ENCODE measurements at regions not wholly inside any gene's neighbourhood (a gene's known extent, or its start where the extent isn't known, plus 50 kb on each side); places are given as distances from the start of the nearest gene placed in this dataset.

- Histone ChIP-seq H3K9me1 (ENCODE audit: insufficient read depth, low read length) (no peaks in the 10 kb centered on the region; the same call in 1 of the 2 replicates), H3K23ac (ENCODE audit: low read depth, low read length) (no peak overlapping the region), H2BK20ac (ENCODE audit: low read depth, low read length) (no peak overlapping the region), H4K91ac (ENCODE audit: insufficient read depth, low read depth, low read length) (no peak overlapping the region), H3K4me3 (ENCODE audit: insufficient read depth, low read depth, low read length) (no peak overlapping the region), H4K20me1 (ENCODE audit: insufficient read depth, low read length) (no peaks in the 10 kb centered on the region), H2AK5ac (ENCODE audit: low read depth, low read length) (no peak overlapping the region), H3K27me3 (ENCODE audit: control insufficient read depth, insufficient read depth, low read length) (peaks cover 43% of the 10 kb centered on the region), H3K56ac (ENCODE audit: extremely low read depth, insufficient read depth, low read length) (no peak overlapping the region), H4K5ac (ENCODE audit: low read depth, low read length) (no peak overlapping the region), H2AFZ (replicated peaks; ENCODE audit: low read length, poor library complexity) (no peak overlapping the region), H3K4me1 (ENCODE audit: control insufficient read depth, insufficient read depth, low read length) (no peaks in the 10 kb centered on the region), H2BK15ac (ENCODE audit: low read depth, low read length) (no peak overlapping the region), H3K9me3 (ENCODE audit: control insufficient read depth, insufficient read depth, low read length) (no peaks in the 10 kb centered on the region), H3K4ac (ENCODE audit: low read depth, low read length) (no peak overlapping the region), H3K9ac (ENCODE audit: low read depth, low read length) (no peak overlapping the region), H3K14ac (replicated peaks; ENCODE audit: low read depth, low read length) (no peak overlapping the region), H3K18ac (ENCODE audit: low read depth, low read length) (no peak overlapping the region), H3K79me1 (ENCODE audit: low read depth in 1 of 2, low read length in 2 of 2) (no peaks in the 10 kb centered on the region), H2AK9ac (replicated peaks; ENCODE audit: low read depth, low read length, poor library complexity) (no peak overlapping the region), H2BK120ac (ENCODE audit: low read depth, low read length) (no peak overlapping the region), H3K27ac (ENCODE audit: insufficient read depth, low read length) (no peak overlapping the region), H3K36me3 (ENCODE audit: control insufficient read depth, insufficient read depth, low read length) (no peaks in the 10 kb centered on the region), H4K8ac (ENCODE audit: low read depth in 2 of 2, low read length in 2 of 2) (no peak overlapping the region), H2BK5ac (ENCODE audit: low read depth, low read length, poor library complexity, severe bottlenecking) (no peak overlapping the region), H3K4me2 (ENCODE audit: low read depth, low read length) (no peak overlapping the region)
- TF ChIP-seq POLR2A (IDR thresholded peaks at IDR 0.05; ENCODE audit: low read depth, low read length): no peak
- TF ChIP-seq MAZ (IDR thresholded peaks at IDR 0.05; ENCODE audit: borderline replicate concordance, low read depth, low read length): no peak
- no peak for TF ChIP-seq RCOR1 (IDR thresholded peaks at IDR 0.05; ENCODE audit: insufficient replicate concordance, low read length)
- no peak for TF ChIP-seq CEBPB (IDR thresholded peaks at IDR 0.05; ENCODE audit: low read depth, low read length)
- TF ChIP-seq BHLHE40 (IDR thresholded peaks at IDR 0.05; ENCODE audit: low read depth, low read length): no peak
- no peak for TF ChIP-seq MXI1 (IDR thresholded peaks at IDR 0.05; ENCODE audit: borderline replicate concordance, low read depth, low read length)
- no peak for TF ChIP-seq NFE2L2 (IDR thresholded peaks at IDR 0.05; ENCODE audit: low read depth, low read length)
- no peak for TF ChIP-seq RAD21 (IDR thresholded peaks at IDR 0.05; ENCODE audit: low read length)
- no peak for TF ChIP-seq SMC3 (IDR thresholded peaks at IDR 0.05; ENCODE audit: low read depth, low read length)
- TF ChIP-seq, protein P1, sequence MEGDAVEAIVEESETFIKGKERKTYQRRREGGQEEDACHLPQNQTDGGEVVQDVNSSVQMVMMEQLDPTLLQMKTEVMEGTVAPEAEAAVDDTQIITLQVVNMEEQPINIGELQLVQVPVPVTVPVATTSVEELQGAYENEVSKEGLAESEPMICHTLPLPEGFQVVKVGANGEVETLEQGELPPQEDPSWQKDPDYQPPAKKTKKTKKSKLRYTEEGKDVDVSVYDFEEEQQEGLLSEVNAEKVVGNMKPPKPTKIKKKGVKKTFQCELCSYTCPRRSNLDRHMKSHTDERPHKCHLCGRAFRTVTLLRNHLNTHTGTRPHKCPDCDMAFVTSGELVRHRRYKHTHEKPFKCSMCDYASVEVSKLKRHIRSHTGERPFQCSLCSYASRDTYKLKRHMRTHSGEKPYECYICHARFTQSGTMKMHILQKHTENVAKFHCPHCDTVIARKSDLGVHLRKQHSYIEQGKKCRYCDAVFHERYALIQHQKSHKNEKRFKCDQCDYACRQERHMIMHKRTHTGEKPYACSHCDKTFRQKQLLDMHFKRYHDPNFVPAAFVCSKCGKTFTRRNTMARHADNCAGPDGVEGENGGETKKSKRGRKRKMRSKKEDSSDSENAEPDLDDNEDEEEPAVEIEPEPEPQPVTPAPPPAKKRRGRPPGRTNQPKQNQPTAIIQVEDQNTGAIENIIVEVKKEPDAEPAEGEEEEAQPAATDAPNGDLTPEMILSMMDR (conservative IDR thresholded peaks at IDR 0.05; ENCODE audit: low read depth, low read length): no peak
- no peak for TF ChIP-seq USF2 (IDR thresholded peaks at IDR 0.05; ENCODE audit: low read depth, low read length)
- TF ChIP-seq RFX5 (IDR thresholded peaks at IDR 0.05; ENCODE audit: low read depth, low read length): no peak
- no peak for TF ChIP-seq FOS (IDR thresholded peaks at IDR 0.05; ENCODE audit: low read depth, low read length)
- TF ChIP-seq MAFK (IDR thresholded peaks at IDR 0.05; ENCODE audit: low read depth, low read length): no peak
- no peak for TF ChIP-seq CHD1 (IDR thresholded peaks at IDR 0.05; ENCODE audit: low read depth, low read length)
- TF ChIP-seq, protein P2, sequence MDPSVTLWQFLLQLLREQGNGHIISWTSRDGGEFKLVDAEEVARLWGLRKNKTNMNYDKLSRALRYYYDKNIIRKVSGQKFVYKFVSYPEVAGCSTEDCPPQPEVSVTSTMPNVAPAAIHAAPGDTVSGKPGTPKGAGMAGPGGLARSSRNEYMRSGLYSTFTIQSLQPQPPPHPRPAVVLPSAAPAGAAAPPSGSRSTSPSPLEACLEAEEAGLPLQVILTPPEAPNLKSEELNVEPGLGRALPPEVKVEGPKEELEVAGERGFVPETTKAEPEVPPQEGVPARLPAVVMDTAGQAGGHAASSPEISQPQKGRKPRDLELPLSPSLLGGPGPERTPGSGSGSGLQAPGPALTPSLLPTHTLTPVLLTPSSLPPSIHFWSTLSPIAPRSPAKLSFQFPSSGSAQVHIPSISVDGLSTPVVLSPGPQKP (IDR thresholded peaks at IDR 0.05; ENCODE audit: borderline replicate concordance, low read depth, low read length): no peak
- in situ Hi-C loops (cut with MboI; ENCODE audit: low sequenced_read_pairs): no loop called here
- no peak for DNase-seq
- ATAC-seq (ENCODE audit: low read depth): no peak
- CTCF ChIA-PET: no interaction called here
- intact Hi-C loops (cut with micrococcal nuclease): no loop called here
- WGBS, 2 experiments (ENCODE audit: extremely low coverage in 2 of 2, insufficient read length in 1 of 2): 63% methylated on average over 15 of the region's 30 CpGs; no CpG with 5 or more reads in 1 of the 2 experiments
- BruUV-seq (replicated peaks): no TSS peak
- dilution Hi-C loops (cut with HindIII; ENCODE audit: low sequenced_read_pairs, unreplicated experiment): no loop called here
- POLR2A ChIA-PET (ENCODE audit: unreplicated experiment): no interaction called here
Observed at GRCh38 chr2:240289701-240290431, 145.6 kb upstream of the GPC1 start.

Data from IMR-90 (cell line).